Liver (tissue), 8 donors: ENCODE measurements at regions not wholly inside any gene's neighbourhood (a gene's known extent, or its start where the extent isn't known, plus 50 kb on each side); places are given as distances from the start of the nearest gene placed in this dataset.
A peak's percentile ranks its signal among the peaks of the same experiment; 100 is the strongest.

Experiments used
- DNase-seq: peaks from one replicate; pipeline ENCODE4 v3.0.0-alpha.2; 2017; ENCODE audit warnings: low spot score
- H3K27ac ChIP-seq, 2 donors: one replicate each; pipeline ENCODE4 v1.7.0; 2013; ENCODE audit warnings: inconsistent platforms in 2 of 2, low read length in 2 of 2, control low read depth in 1 of 2, low read depth in 1 of 2, mild to moderate bottlenecking in 1 of 2
- H3K27me3 ChIP-seq, 4 donors: one replicate each; pipeline versions ENCODE4 v1.6.1 to v1.7.0; 2013; ENCODE audit warnings: low read length in 3 of 4, inconsistent platforms in 1 of 4, mild to moderate bottlenecking in 1 of 4, moderate library complexity in 1 of 4; ENCODE audit not compliant: control insufficient read depth in 4 of 4, insufficient read depth in 4 of 4
- H3K36me3 ChIP-seq, 4 donors: one replicate each; pipeline versions ENCODE4 v1.6.1 to v1.7.0; 2013; ENCODE audit warnings: low read length in 3 of 4, mild to moderate bottlenecking in 3 of 4, low read depth in 1 of 4, moderate library complexity in 1 of 4; ENCODE audit not compliant: control insufficient read depth in 4 of 4, insufficient read depth in 3 of 4
- H3K4me1 ChIP-seq, 4 donors: one replicate each; pipeline versions ENCODE4 v1.6.1 to v1.7.0; 2013; ENCODE audit warnings: low read length in 3 of 4, mild to moderate bottlenecking in 3 of 4, moderate library complexity in 1 of 4; ENCODE audit not compliant: control insufficient read depth in 4 of 4, insufficient read depth in 4 of 4
- H3K4me3 ChIP-seq, 3 donors: one replicate each; pipeline versions ENCODE4 v1.6.1 to v1.7.0; 2013; ENCODE audit warnings: low read length in 3 of 3, control low read depth in 1 of 3, low read depth in 1 of 3, mild to moderate bottlenecking in 1 of 3
- H3K9ac ChIP-seq, 2 donors: one replicate each; pipeline ENCODE4 v1.7.0; 2013; ENCODE audit warnings: low read length in 2 of 2, mild to moderate bottlenecking in 2 of 2, moderate library complexity in 2 of 2, control low read depth in 1 of 2, low read depth in 1 of 2
- H3K9me3 ChIP-seq, 4 donors: one replicate each; pipeline versions ENCODE4 v1.6.1 to v1.7.0; 2013; ENCODE audit warnings: low read length in 3 of 4; ENCODE audit not compliant: control insufficient read depth in 4 of 4
- EGR1 ChIP-seq, 2 donors: IDR thresholded peaks; 2 replicates each; pipeline ENCODE4 v1.6.1; 2016 to 2018; ENCODE audit warnings: antibody characterized with exemption in 2 of 2, low read depth in 2 of 2
- FOXA1 ChIP-seq: IDR thresholded peaks from 2 replicates; pipeline ENCODE4 v1.6.1; 2016; ENCODE audit warnings: antibody characterized with exemption
- FOXA2 ChIP-seq: IDR thresholded peaks from 2 replicates; pipeline ENCODE4 v1.6.1; 2016; ENCODE audit warnings: antibody characterized with exemption
- GABPA ChIP-seq, 2 donors: IDR thresholded peaks in 1 of 2; conservative IDR thresholded peaks in 1 of 2; 2 replicates each; pipeline ENCODE4 v1.6.1; 2016; ENCODE audit warnings: antibody characterized with exemption in 2 of 2, mild to moderate bottlenecking in 1 of 2, moderate library complexity in 1 of 2
- HNF4A ChIP-seq, 2 donors: conservative IDR thresholded peaks; 2 replicates each; pipeline ENCODE4 v1.6.1; 2016; ENCODE audit warnings: antibody characterized with exemption in 2 of 2, mild to moderate bottlenecking in 2 of 2
- HNF4G ChIP-seq: IDR thresholded peaks from 2 replicates; pipeline ENCODE4 v1.6.1; 2016; ENCODE audit warnings: antibody characterized with exemption
- JUND ChIP-seq, 2 donors: IDR thresholded peaks; 2 replicates each; pipeline ENCODE4 v1.6.1; 2016; ENCODE audit warnings: antibody characterized with exemption in 2 of 2
- MAX ChIP-seq: IDR thresholded peaks from 2 replicates; pipeline ENCODE4 v1.6.1; 2016; ENCODE audit warnings: antibody characterized with exemption
- NR2F2 ChIP-seq: IDR thresholded peaks from 2 replicates; pipeline ENCODE4 v1.6.1; 2016; ENCODE audit warnings: antibody characterized with exemption
- RAD21 ChIP-seq, 2 donors: IDR thresholded peaks; 2 replicates each; pipeline ENCODE4 v1.6.1; 2016; ENCODE audit warnings: antibody characterized with exemption in 2 of 2, mild to moderate bottlenecking in 2 of 2
- RXRA ChIP-seq, 2 donors: IDR thresholded peaks; 2 replicates each; pipeline ENCODE4 v1.6.1; 2017 to 2018; ENCODE audit warnings: antibody characterized with exemption in 2 of 2, mild to moderate bottlenecking in 1 of 2
- SP1 ChIP-seq: IDR thresholded peaks from 2 replicates; pipeline ENCODE4 v1.6.1; 2018; ENCODE audit warnings: antibody characterized with exemption, mild to moderate bottlenecking
- TAF1 ChIP-seq: conservative IDR thresholded peaks from 2 replicates; pipeline ENCODE4 v1.6.1; 2016; ENCODE audit warnings: antibody characterized with exemption, mild to moderate bottlenecking
- YY1 ChIP-seq: IDR thresholded peaks from 2 replicates; pipeline ENCODE4 v1.6.1; 2016; ENCODE audit warnings: antibody characterized with exemption, mild to moderate bottlenecking
- WGBS: extraction: QIAGEN DNeasy Blood & Tissue Kit; methylation state at CpG from one replicate; pipeline ENCODE4 v1.1.7; 2013; 5-methylcytosine and 5-hydroxymethylcytosine counted together
- TF ChIP-seq, protein P1 (sequence below): IDR thresholded peaks from 2 replicates; pipeline ENCODE4 v1.6.1; 2016; ENCODE audit warnings: antibody characterized with exemption
- TF ChIP-seq, protein P2 (sequence below): IDR thresholded peaks from 2 replicates; pipeline ENCODE4 v1.6.1; 2016; ENCODE audit warnings: antibody characterized with exemption
- TF ChIP-seq, protein P3 (sequence below): fragments of 150-350 bp; IDR thresholded peaks from 2 replicates; pipeline ENCODE4 v1.5.1; 2017; ENCODE audit warnings: improper control_type of control experiment, low read depth, low read length; ENCODE audit not compliant: missing input control
- TF ChIP-seq, protein P4 (sequence below): IDR thresholded peaks from 2 replicates; pipeline ENCODE4 v1.6.1; 2016; ENCODE audit warnings: antibody characterized with exemption, mild to moderate bottlenecking
- donor health status: healthy.
- donor health status: healthy.
- donor health status: healthy.
- donor health status: healthy.
- donor health status: healthy.

GRCh38 chr10:91711885-91712680, 79.2 kb upstream of the PPP1R3C start:
- peaks cover 9 to 57% (median 32%) of the 10 kb centered on the region in 4 donors for H3K4me1 ChIP-seq
- TF ChIP-seq GABPA (IDR thresholded peaks at IDR 0.05 in 1 of 2, conservative IDR thresholded peaks at IDR 0.05 in 1 of 2) = no peak
- TF ChIP-seq RXRA (IDR thresholded peaks at IDR 0.05) = no peak
- no peak for TF ChIP-seq SP1
- no peak for TF ChIP-seq EGR1 (IDR thresholded peaks at IDR 0.05; ENCODE audit: low read depth in 2 of 2)
- TF ChIP-seq MAX = no peak
- H3K36me3 ChIP-seq = no peaks in the 10 kb centered on the region
- no peaks in the 10 kb centered on the region for H3K9me3 ChIP-seq
- peak overlapping the region; percentile 42 to 55 for H3K9ac ChIP-seq
- WGBS = 36% methylated on average over 4 of the region's 4 CpGs
- H3K27ac ChIP-seq = peak overlapping the region; percentile 61 to 78
- H3K4me3 ChIP-seq = peak overlapping the region in 2 of 3 donors; percentile 31 to 46
- no peak for DNase-seq
- no peaks in the 10 kb centered on the region for H3K27me3 ChIP-seq

DNA sequence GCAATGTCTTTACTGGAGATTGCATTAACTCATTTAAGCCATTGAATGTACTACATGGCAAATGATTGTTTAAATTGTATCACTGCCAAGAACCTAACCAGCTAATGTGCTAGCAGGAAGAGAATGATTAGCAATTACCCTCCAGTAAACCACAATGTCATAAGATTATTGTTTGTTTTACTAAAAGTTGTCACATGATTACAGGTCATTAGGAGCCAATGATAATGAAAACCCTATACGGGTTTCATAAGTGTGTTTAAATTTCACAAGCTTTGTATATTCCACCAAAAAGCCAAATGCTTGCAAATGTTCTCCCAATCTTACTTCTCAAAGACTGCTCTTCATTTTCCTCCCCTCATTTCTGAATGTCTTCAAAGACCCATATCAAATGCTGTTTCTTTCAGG, 76.5 kb upstream of the PPP1R3C start:
- H3K9me3 ChIP-seq = no peaks in the 10 kb centered on the region
- 12% methylated on average over 1 of the region's 1 CpG for WGBS
- no peaks in the 10 kb centered on the region for H3K36me3 ChIP-seq
- no peaks in the 10 kb centered on the region for H3K27me3 ChIP-seq
- H3K4me1 ChIP-seq = peaks cover 14 to 78% (median 48%) of the 10 kb centered on the region in 4 donors
- no peak for DNase-seq
- peak in 1 of 2 donors; percentile 16 for TF ChIP-seq GABPA (IDR thresholded peaks at IDR 0.05 in 1 of 2, conservative IDR thresholded peaks at IDR 0.05 in 1 of 2)
- peak in 1 of 2 donors; percentile 20 for TF ChIP-seq RAD21 (IDR thresholded peaks at IDR 0.05)
- TF ChIP-seq, protein P1, sequence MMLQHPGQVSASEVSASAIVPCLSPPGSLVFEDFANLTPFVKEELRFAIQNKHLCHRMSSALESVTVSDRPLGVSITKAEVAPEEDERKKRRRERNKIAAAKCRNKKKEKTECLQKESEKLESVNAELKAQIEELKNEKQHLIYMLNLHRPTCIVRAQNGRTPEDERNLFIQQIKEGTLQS = peak; percentile 49
- TF ChIP-seq HNF4G = no peak
- TF ChIP-seq, protein P2, sequence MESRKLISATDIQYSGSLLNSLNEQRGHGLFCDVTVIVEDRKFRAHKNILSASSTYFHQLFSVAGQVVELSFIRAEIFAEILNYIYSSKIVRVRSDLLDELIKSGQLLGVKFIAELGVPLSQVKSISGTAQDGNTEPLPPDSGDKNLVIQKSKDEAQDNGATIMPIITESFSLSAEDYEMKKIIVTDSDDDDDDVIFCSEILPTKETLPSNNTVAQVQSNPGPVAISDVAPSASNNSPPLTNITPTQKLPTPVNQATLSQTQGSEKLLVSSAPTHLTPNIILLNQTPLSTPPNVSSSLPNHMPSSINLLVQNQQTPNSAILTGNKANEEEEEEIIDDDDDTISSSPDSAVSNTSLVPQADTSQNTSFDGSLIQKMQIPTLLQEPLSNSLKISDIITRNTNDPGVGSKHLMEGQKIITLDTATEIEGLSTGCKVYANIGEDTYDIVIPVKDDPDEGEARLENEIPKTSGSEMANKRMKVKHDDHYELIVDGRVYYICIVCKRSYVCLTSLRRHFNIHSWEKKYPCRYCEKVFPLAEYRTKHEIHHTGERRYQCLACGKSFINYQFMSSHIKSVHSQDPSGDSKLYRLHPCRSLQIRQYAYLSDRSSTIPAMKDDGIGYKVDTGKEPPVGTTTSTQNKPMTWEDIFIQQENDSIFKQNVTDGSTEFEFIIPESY = peak; percentile 47
- peak; percentile 70 for TF ChIP-seq SP1
- peak; percentile 88 to 90 for TF ChIP-seq RXRA (IDR thresholded peaks at IDR 0.05)
- no peak for TF ChIP-seq TAF1
- peak; percentile 70 to 78 for TF ChIP-seq HNF4A (conservative IDR thresholded peaks at IDR 0.05)
- TF ChIP-seq MAX = peak; percentile 51
- TF ChIP-seq, protein P3, sequence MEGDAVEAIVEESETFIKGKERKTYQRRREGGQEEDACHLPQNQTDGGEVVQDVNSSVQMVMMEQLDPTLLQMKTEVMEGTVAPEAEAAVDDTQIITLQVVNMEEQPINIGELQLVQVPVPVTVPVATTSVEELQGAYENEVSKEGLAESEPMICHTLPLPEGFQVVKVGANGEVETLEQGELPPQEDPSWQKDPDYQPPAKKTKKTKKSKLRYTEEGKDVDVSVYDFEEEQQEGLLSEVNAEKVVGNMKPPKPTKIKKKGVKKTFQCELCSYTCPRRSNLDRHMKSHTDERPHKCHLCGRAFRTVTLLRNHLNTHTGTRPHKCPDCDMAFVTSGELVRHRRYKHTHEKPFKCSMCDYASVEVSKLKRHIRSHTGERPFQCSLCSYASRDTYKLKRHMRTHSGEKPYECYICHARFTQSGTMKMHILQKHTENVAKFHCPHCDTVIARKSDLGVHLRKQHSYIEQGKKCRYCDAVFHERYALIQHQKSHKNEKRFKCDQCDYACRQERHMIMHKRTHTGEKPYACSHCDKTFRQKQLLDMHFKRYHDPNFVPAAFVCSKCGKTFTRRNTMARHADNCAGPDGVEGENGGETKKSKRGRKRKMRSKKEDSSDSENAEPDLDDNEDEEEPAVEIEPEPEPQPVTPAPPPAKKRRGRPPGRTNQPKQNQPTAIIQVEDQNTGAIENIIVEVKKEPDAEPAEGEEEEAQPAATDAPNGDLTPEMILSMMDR = no peak
- TF ChIP-seq NR2F2 = no peak
- TF ChIP-seq, protein P4, sequence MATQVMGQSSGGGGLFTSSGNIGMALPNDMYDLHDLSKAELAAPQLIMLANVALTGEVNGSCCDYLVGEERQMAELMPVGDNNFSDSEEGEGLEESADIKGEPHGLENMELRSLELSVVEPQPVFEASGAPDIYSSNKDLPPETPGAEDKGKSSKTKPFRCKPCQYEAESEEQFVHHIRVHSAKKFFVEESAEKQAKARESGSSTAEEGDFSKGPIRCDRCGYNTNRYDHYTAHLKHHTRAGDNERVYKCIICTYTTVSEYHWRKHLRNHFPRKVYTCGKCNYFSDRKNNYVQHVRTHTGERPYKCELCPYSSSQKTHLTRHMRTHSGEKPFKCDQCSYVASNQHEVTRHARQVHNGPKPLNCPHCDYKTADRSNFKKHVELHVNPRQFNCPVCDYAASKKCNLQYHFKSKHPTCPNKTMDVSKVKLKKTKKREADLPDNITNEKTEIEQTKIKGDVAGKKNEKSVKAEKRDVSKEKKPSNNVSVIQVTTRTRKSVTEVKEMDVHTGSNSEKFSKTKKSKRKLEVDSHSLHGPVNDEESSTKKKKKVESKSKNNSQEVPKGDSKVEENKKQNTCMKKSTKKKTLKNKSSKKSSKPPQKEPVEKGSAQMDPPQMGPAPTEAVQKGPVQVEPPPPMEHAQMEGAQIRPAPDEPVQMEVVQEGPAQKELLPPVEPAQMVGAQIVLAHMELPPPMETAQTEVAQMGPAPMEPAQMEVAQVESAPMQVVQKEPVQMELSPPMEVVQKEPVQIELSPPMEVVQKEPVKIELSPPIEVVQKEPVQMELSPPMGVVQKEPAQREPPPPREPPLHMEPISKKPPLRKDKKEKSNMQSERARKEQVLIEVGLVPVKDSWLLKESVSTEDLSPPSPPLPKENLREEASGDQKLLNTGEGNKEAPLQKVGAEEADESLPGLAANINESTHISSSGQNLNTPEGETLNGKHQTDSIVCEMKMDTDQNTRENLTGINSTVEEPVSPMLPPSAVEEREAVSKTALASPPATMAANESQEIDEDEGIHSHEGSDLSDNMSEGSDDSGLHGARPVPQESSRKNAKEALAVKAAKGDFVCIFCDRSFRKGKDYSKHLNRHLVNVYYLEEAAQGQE = peak; percentile 39
- no peak for TF ChIP-seq EGR1 (IDR thresholded peaks at IDR 0.05; ENCODE audit: low read depth in 2 of 2)
- TF ChIP-seq FOXA1 = no peak
- TF ChIP-seq FOXA2 = peak; percentile 43
- TF ChIP-seq JUND (IDR thresholded peaks at IDR 0.05) = peak in 1 of 2 donors; percentile 41
- TF ChIP-seq YY1 = peak; percentile 52
- H3K27ac ChIP-seq = peak overlapping the region; percentile 62 to 71
- H3K4me3 ChIP-seq = no peak overlapping the region
- peak overlapping the region in 1 of 2 donors; percentile 11 for H3K9ac ChIP-seq
